Adrenal gland (tissue), 5 donors: ENCODE measurements at regions not wholly inside any gene's neighbourhood (a gene's known extent, or its start where the extent isn't known, plus 50 kb on each side); places are given as distances from the start of the nearest gene placed in this dataset.

Source experiments
- POLR2A ChIP-seq, 2 donors: fragments of 450-650 bp; IDR thresholded peaks; one replicate each; pipeline ENCODE4 v1.6.1; 2017; ENCODE audit warnings: antibody characterized with exemption in 2 of 2, mild to moderate bottlenecking in 2 of 2, moderate library complexity in 1 of 2
- TF ChIP-seq, protein P1 (sequence below), 6 experiments: fragments of 450-650 bp in 4 of 6; fragments of 200-600 bp in 2 of 6; sonication (generic) in 1 of 6; IDR thresholded peaks; 1 replicate in 5 of 6; 2 replicates in 1 of 6; pipeline versions ENCODE4 v1.5.1 to v1.8.0; 2016 to 2021; ENCODE audit warnings: antibody characterized with exemption in 6 of 6, mild to moderate bottlenecking in 2 of 6, moderate library complexity in 1 of 6
- donor health status: DM: no; HTN: no; CAD: no.

DNA sequence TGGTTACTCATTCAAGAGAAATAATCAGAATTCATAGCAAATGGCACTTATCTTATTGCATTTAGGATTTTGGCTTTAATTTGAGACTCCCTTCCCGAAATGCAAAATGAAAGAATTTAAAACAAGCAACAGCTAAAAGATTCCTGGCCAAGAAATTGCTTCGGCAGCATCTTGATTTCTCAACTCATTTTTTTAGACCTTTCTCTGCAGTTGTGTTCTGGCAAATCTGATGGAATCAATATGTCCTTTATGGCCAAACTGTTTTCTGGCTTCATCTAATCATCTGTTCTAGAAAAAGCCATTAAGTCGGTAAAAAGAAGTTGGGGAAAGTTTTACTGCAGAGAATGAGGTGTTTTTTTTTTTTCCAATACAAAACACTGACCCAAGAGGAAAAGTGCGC, 172.1 kb downstream of the SLC16A9 start:
- TF ChIP-seq, protein P1, sequence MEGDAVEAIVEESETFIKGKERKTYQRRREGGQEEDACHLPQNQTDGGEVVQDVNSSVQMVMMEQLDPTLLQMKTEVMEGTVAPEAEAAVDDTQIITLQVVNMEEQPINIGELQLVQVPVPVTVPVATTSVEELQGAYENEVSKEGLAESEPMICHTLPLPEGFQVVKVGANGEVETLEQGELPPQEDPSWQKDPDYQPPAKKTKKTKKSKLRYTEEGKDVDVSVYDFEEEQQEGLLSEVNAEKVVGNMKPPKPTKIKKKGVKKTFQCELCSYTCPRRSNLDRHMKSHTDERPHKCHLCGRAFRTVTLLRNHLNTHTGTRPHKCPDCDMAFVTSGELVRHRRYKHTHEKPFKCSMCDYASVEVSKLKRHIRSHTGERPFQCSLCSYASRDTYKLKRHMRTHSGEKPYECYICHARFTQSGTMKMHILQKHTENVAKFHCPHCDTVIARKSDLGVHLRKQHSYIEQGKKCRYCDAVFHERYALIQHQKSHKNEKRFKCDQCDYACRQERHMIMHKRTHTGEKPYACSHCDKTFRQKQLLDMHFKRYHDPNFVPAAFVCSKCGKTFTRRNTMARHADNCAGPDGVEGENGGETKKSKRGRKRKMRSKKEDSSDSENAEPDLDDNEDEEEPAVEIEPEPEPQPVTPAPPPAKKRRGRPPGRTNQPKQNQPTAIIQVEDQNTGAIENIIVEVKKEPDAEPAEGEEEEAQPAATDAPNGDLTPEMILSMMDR (IDR thresholded peaks at IDR 0.05): no peak
- TF ChIP-seq POLR2A (IDR thresholded peaks at IDR 0.05): no peak
